Stimulated activated CD8-positive, alpha-beta memory T cell treated with anti-CD3 and anti-CD28 coated beads, Interleukin-4, amount 100 ng/mL, for 1 hour (primary cell): ENCODE measurements at regions not wholly inside any gene's neighbourhood (a gene's known extent, or its start where the extent isn't known, plus 50 kb on each side); places are given as distances from the start of the nearest gene placed in this dataset.

ENCODE experiments used
- DNase-seq, 2 donors: peaks; one replicate each; pipeline ENCODE4 v3.0.0-alpha.2; 2020; ENCODE audit warnings: low read depth in 2 of 2, low spot score in 1 of 2

- DNase-seq = no peak
Measured at GRCh38 chr11:129590030-129590752, 214.5 kb downstream of the BARX2 start.

- no peak for DNase-seq
Measured at GRCh38 chr11:129590753-129591475, 215.3 kb downstream of the BARX2 start.

GRCh38 chr11:129591527-129591926 lies 215.9 kb downstream of the BARX2 start:
- DNase-seq = no peak

- DNase-seq = no peak
Measured at GRCh38 chr11:129592191-129592590, 216.5 kb downstream of the BARX2 start.

GRCh38 chr11:129593098-129593497 lies 217.4 kb downstream of the BARX2 start:
- DNase-seq = no peak

- no peak for DNase-seq
Measured at GRCh38 chr11:129595038-129595962, 219.7 kb downstream of the BARX2 start.

- DNase-seq = no peak
Measured at GRCh38 chr11:129596351-129596750, 219.3 kb upstream of the TMEM45B start.

GRCh38 chr11:129598378-129598777 lies 217.3 kb upstream of the TMEM45B start:
- no peak for DNase-seq

GRCh38 chr11:129605815-129606214 lies 209.8 kb upstream of the TMEM45B start:
- no peak for DNase-seq

GRCh38 chr11:129608711-129609110 lies 206.9 kb upstream of the TMEM45B start:
- no peak for DNase-seq

- DNase-seq = no peak
Measured at GRCh38 chr11:129610125-129610524, 205.5 kb upstream of the TMEM45B start.

GRCh38 chr11:129610545-129610944 lies 205.1 kb upstream of the TMEM45B start:
- no peak for DNase-seq

- DNase-seq = no peak
Measured at GRCh38 chr11:129611661-129612446, 203.8 kb upstream of the TMEM45B start.

GRCh38 chr11:129612447-129612961 lies 203.1 kb upstream of the TMEM45B start:
- DNase-seq = no peak

GRCh38 chr11:129613071-129613470 lies 202.6 kb upstream of the TMEM45B start:
- DNase-seq = no peak

- no peak for DNase-seq
Measured at GRCh38 chr11:129614256-129614944, 201.2 kb upstream of the TMEM45B start.

GRCh38 chr11:129618046-129618569 lies 197.5 kb upstream of the TMEM45B start:
- no peak for DNase-seq

GRCh38 chr11:129620237-129621104 lies 195.2 kb upstream of the TMEM45B start:
- DNase-seq = no peak

- no peak for DNase-seq
Measured at GRCh38 chr11:129625930-129626329, 189.7 kb upstream of the TMEM45B start.
